GM15510 (cell line): ENCODE measurements at regions not wholly inside any gene's neighbourhood (a gene's known extent, or its start where the extent isn't known, plus 50 kb on each side); places are given as distances from the start of the nearest gene placed in this dataset.

Source experiments
- POLR2A ChIP-seq: IDR thresholded peaks from 3 replicates; pipeline ENCODE4 v1.6.1; 2011; ENCODE audit warnings: borderline replicate concordance; ENCODE audit not compliant: insufficient read length; ENCODE audit errors: extremely low read depth

- no peak for TF ChIP-seq POLR2A
These were observed 203.5 kb downstream of the PTEN start for GRCh38 chr10:88066876-88067275.

GRCh38 chr10:88067737-88068136 is 204.3 kb downstream of the PTEN start:
- TF ChIP-seq POLR2A = no peak

GRCh38 chr10:88069338-88069737 is 205.9 kb downstream of the PTEN start:
- no peak for TF ChIP-seq POLR2A

GRCh38 chr10:88070080-88070880 is 206.9 kb downstream of the PTEN start:
- peak; percentile 19 for TF ChIP-seq POLR2A

- no peak for TF ChIP-seq POLR2A
These were observed 208.5 kb downstream of the PTEN start for GRCh38 chr10:88071879-88072278.

GRCh38 chr10:88073682-88074081 is 210.3 kb downstream of the PTEN start:
- no peak for TF ChIP-seq POLR2A

- TF ChIP-seq POLR2A = no peak
These were observed 211.5 kb downstream of the PTEN start for GRCh38 chr10:88074971-88075370.

GRCh38 chr10:88076027-88076880 is 212.8 kb downstream of the PTEN start:
- no peak for TF ChIP-seq POLR2A

- TF ChIP-seq POLR2A = no peak
These were observed 214.6 kb downstream of the PTEN start for GRCh38 chr10:88077977-88078376.

GRCh38 chr10:88080213-88080612 is 216.8 kb downstream of the PTEN start:
- TF ChIP-seq POLR2A = no peak

- TF ChIP-seq POLR2A = no peak
These were observed 218.1 kb downstream of the PTEN start for GRCh38 chr10:88081457-88082054.

GRCh38 chr10:88082391-88082790 is 219.0 kb downstream of the PTEN start:
- TF ChIP-seq POLR2A = no peak

- no peak for TF ChIP-seq POLR2A
These were observed 219.6 kb downstream of the PTEN start for GRCh38 chr10:88082806-88083596.

GRCh38 chr10:88083597-88083989 is 220.2 kb downstream of the PTEN start:
- no peak for TF ChIP-seq POLR2A
